Gastroesophageal sphincter (tissue), 4 donors: ENCODE measurements at regions not wholly inside any gene's neighbourhood (a gene's known extent, or its start where the extent isn't known, plus 50 kb on each side); places are given as distances from the start of the nearest gene placed in this dataset.
A peak's percentile ranks its signal among the peaks of the same experiment; 100 is the strongest.

Experiments used
- ATAC-seq: fragments of 150-250 bp; one replicate; pipeline ENCODE4 v1.9.1; 2016; ENCODE audit warnings: mild to moderate bottlenecking, moderate library complexity
- H3K27ac ChIP-seq, 4 donors: fragments of 200-600 bp; sonication (generic) in 3 of 4; 1 replicate in 3 of 4; 2 replicates in 1 of 4; pipeline ENCODE4 v1.5.1; 2016 to 2019
- H3K27me3 ChIP-seq: fragments of 200-600 bp; sonication (generic); one replicate; pipeline ENCODE4 v1.5.1; 2019
- H3K36me3 ChIP-seq, 2 donors: fragments of 200-600 bp; sonication (generic); one replicate each; pipeline ENCODE4 v1.5.1; 2019; ENCODE audit warnings: control low read depth in 1 of 2
- H3K4me1 ChIP-seq, 3 donors: fragments of 200-600 bp; sonication (generic); 1 replicate in 2 of 3; 2 replicates in 1 of 3; pipeline ENCODE4 v1.5.1; 2016 to 2019; ENCODE audit warnings: control low read depth in 2 of 3
- H3K4me3 ChIP-seq, 2 donors: fragments of 200-600 bp; sonication (generic); one replicate each; pipeline ENCODE4 v1.5.1; 2019; ENCODE audit warnings: mild to moderate bottlenecking in 1 of 2, moderate library complexity in 1 of 2
- H3K9me3 ChIP-seq, 3 donors: fragments of 200-600 bp; sonication (generic); one replicate each; pipeline ENCODE4 v1.5.1; 2017 to 2019; ENCODE audit warnings: control low read depth in 2 of 3
- CTCF ChIP-seq, 4 experiments: fragments of 200-600 bp in 2 of 4; fragments of 450-650 bp in 2 of 4; sonication (generic) in 1 of 4; IDR thresholded peaks; one replicate each; pipeline ENCODE4 v1.5.1; 2017 to 2019; ENCODE audit warnings: antibody characterized with exemption in 4 of 4, mild to moderate bottlenecking in 2 of 4, moderate library complexity in 2 of 4
- EP300 ChIP-seq: sonication (generic); formaldehyde crosslinking; IDR thresholded peaks from one replicate; pipeline ENCODE4 v1.6.1; 2017; ENCODE audit warnings: antibody characterized with exemption, mild to moderate bottlenecking
- POLR2A ChIP-seq, 2 donors: fragments of 450-650 bp; IDR thresholded peaks; one replicate each; pipeline ENCODE4 v1.6.1; 2017; ENCODE audit warnings: antibody characterized with exemption in 2 of 2, mild to moderate bottlenecking in 2 of 2, moderate library complexity in 1 of 2
- POLR2AphosphoS5 ChIP-seq: sonication (generic); formaldehyde crosslinking; IDR thresholded peaks from one replicate; pipeline ENCODE4 v1.6.1; 2017; ENCODE audit warnings: antibody characterized with exemption
- WGBS, 2 donors: methylation state at CpG; one replicate each; pipeline ENCODE4 v1.1.5; 2018; ENCODE audit warnings: low coverage in 1 of 2; 5-methylcytosine and 5-hydroxymethylcytosine counted together

DNA sequence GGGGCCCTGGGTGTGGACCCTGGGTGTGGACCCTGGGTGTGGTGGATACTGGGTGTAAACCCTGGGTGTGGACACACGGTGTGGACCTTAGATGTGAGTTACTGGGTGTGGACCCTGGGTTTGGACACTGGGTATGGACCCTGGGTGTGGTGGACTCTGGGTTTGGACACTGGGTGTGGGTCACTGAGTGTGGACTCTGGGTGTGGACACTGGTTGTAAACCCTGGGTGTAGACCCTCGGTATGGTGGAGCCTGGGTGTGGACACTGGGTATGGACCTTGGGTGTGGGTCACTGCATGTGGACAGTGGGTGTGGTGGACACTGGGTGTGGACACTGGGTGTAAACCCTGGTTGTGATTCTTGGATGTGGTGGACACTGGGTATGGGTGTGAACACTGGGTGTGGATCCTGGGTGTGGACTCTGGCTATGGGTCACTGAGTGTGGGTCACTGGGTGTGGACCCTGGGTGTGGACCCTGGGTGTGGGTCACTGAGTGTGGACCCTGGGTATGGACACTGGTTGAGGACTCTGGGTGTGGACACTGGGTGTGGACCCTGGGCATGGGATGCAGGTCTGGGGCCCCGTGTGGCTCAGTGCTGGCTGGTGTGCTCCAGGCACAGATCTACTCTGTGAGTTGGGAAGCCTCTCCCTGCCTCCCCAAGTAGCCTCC, 356.2 kb downstream of the GLRX3 start:
- Histone ChIP-seq H3K4me1 (no peaks in the 10 kb centered on the region), H3K4me3 (no peak overlapping the region), H3K27me3 (peaks cover 27% of the 10 kb centered on the region), H3K36me3 (no peaks in the 10 kb centered on the region), H3K9me3 (no peaks in the 10 kb centered on the region), H3K27ac (no peak overlapping the region)
- peak; percentile 27 for ATAC-seq
- 80% methylated on average over 1 of the region's 3 CpGs for whole genome bisulfite sequencing, 2 donors
- TF ChIP-seq POLR2AphosphoS5 (no peak), CTCF (IDR thresholded peaks at IDR 0.05) (no peak), POLR2A (IDR thresholded peaks at IDR 0.05) (no peak), EP300 (no peak)

- Histone ChIP-seq H3K4me3 (no peak overlapping the region), H3K4me1 (no peaks in the 10 kb centered on the region), H3K27ac (no peak overlapping the region), H3K9me3 (no peaks in the 10 kb centered on the region), H3K36me3 (no peaks in the 10 kb centered on the region), H3K27me3 (peaks cover 27% of the 10 kb centered on the region)
- ATAC-seq: no peak
- TF ChIP-seq POLR2A (IDR thresholded peaks at IDR 0.05) (no peak), CTCF (IDR thresholded peaks at IDR 0.05) (no peak), POLR2AphosphoS5 (no peak), EP300 (no peak)
- WGBS, 2 donors: 90 to 92% methylated on average over 4 to 6 of the region's 13 CpGs
Observed at GRCh38 chr10:130493021-130493420, 356.8 kb downstream of the GLRX3 start.

- no peak for TF ChIP-seq POLR2A (IDR thresholded peaks at IDR 0.05)
- TF ChIP-seq POLR2AphosphoS5: no peak
- no peak for TF ChIP-seq EP300
- TF ChIP-seq CTCF (IDR thresholded peaks at IDR 0.05): no peak
- Histone ChIP-seq H3K36me3 (no peaks in the 10 kb centered on the region), H3K9me3 (no peaks in the 10 kb centered on the region), H3K27me3 (peaks cover 27% of the 10 kb centered on the region), H3K4me1 (no peaks in the 10 kb centered on the region), H3K27ac (no peak overlapping the region), H3K4me3 (no peak overlapping the region)
- no peak for ATAC-seq
- 54 to 56% methylated on average over 19 to 23 of the region's 25 CpGs for WGBS, 2 donors
Observed at GRCh38 chr10:130493446-130494145, 357.4 kb downstream of the GLRX3 start.

DNA sequence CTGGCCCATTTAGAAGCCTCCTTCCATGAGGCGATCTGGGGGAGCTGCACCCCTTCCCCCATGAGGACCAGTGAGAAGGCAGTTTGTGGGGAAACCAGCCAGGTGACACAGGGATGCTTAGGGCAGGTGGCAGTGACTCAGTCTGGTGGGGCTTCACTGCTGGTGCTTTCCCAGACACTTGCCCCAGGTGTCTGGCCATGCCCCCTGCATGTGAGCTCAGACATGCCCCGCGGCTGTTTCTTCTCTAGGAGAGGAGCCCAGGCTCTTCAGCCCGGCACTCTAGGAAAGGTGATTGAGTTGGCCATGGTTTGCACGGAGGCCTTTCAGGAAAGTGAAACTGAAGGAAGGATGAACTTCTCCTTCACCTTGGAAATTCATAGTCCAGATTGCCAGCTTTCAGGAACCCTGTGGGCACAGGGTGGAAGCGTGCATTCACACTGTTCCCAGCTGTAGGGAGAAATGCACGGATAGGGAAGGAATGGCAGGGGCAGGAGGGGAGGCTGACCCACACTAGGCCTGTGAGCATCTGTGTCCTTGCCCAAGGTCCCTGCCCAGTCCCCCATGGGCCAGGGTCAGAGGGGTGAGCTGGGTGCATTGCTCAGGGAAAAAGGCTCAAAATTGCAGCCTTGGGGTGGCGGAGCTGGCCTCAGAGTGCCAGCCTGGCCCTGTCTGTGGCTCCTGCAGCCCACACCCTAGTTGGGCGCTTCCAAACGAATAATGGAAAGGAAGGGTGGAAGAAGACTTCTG, 359.1 kb downstream of the GLRX3 start:
- ATAC-seq: no peak
- TF ChIP-seq EP300: no peak
- TF ChIP-seq POLR2A (IDR thresholded peaks at IDR 0.05): no peak
- TF ChIP-seq POLR2AphosphoS5: no peak
- no peak for TF ChIP-seq CTCF (IDR thresholded peaks at IDR 0.05)
- Histone ChIP-seq H3K4me3 (no peak overlapping the region), H3K9me3 (no peaks in the 10 kb centered on the region), H3K4me1 (no peaks in the 10 kb centered on the region), H3K27ac (no peak overlapping the region), H3K36me3 (no peaks in the 10 kb centered on the region), H3K27me3 (peaks cover 32% of the 10 kb centered on the region)
- WGBS, 2 donors: 96% methylated on average over 4 of the region's 10 CpGs; no CpG with 5 or more reads in 1 of the 2 donors
